NCI-H1436 (cell line): ENCODE measurements at regions not wholly inside any gene's neighbourhood (a gene's known extent, or its start where the extent isn't known, plus 50 kb on each side); places are given as distances from the start of the nearest gene placed in this dataset.
A peak's percentile ranks its signal among the peaks of the same experiment; 100 is the strongest.
"Not testable (repeated sequence)": the region's sequence is repeated elsewhere in the genome, so short reads cannot be mapped to it uniquely, and the experiment has no call there.

Source experiments
- DNase-seq: peaks from one replicate; lab custom pipeline; 2025; lab: John Stamatoyannopoulos, UW

DNA sequence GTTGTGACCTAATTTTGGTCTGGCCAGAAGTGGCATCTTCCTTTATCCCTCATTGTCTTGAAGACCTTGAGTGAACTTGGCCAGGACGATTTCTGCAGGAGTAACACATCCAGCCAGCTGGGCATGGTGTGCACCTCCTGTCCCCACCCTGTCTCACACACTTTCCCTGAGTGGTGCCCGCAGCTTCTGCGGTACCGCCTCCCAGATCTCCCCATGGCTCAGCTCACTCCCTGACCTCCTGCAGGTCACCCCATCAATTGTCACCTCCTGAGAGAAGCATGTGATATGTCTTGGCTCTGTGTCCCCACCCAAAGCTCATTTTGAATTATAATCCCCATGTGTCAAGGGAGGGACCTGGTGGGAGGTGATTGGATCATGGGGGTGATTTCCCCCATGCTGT is 50.2 kb upstream of the TP53I11 start:
- no peak for DNase-seq

DNA sequence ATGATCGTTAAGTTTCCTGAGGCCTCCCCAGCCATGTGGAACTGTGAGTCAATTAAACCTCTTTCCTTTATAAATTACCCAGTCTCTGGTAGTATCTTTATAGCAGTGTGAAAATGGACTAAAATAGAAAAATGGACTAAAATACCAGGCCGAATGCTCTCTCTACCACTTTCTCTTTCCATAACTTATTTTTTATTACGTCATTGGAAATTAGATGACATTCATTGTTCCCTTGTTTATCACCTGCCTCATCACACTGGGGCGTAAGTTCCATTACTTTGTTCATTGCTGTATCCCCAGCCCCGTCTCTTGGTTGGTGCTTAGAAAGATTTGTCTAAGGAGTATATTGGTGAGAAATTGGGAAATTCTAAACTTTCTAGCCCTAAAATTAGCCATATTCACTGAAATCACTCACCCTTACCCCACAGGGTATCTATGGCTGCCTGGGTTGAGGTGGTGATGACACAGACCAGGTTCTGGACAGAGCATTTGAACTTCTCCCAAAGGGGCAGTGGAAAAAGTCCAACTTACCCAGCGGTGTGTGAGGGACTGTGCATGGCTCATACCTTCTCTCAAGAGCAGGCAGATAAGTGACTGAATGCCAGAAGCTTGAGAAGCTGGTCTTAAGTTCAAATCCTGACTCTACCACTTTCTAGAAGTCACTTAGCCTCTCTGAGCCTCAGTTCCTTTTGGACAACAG is 50.9 kb upstream of the TP53I11 start:
- no peak for DNase-seq

DNA sequence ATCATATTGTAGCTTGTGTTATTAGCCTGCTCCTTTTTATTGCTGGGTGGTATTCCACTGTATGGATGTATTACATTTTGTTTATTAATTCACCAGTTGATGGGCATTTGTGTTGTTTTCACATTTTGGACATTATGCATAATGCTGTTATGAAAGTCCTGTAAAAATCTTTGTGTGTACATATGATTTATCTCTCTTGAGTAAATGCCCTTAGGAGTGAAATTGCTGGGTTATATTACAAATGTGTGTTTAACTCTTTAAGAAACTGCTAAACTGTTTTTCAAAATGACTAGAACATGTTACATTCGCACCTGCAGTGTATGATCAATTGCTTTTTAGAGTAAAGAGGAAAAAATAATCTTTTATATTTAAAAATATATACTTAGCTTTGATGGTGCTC is 54.4 kb upstream of the TP53I11 start:
- DNase-seq, result no peak

DNA sequence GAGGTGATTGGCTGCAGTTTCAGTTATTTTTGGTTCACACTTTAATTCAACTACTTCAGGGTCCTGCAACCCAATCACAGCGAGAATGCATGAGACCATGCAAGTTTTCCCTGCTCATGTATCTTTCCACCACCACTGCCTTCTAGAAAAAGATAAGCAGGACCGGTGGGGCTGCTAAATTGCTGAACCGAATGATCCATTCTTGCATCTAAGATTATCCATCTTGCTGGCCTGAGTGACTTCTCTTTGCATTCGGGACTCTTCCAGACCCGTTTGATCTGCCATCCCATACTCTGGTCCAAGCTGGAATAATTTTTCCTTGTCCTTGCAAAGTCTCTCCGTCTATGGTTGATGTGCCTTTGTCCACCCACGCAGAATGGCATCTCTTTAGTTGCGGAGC is 56.3 kb upstream of the TP53I11 start:
- DNase-seq, result no peak

DNA sequence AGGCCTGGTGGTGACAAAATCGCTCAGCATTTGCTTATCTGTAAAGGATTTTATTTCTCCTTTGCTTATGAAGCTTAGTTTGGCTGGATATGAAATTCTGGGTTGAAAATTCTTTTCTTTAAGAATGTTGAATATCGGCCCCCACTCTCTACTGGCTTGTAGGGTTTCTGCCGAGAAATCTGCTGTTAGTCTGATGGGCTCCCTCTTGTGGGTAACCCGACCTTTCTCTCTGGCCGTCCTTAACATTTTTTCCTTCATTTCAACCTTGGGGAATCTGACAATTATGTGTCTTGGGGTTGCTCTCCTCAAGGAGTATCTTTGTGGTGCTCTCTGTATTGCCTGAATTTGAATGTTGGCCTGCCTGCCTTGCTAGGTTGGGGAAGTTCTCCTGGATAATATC is 65.3 kb upstream of the TP53I11 start:
- DNase-seq, result not testable (repeated sequence)

DNA sequence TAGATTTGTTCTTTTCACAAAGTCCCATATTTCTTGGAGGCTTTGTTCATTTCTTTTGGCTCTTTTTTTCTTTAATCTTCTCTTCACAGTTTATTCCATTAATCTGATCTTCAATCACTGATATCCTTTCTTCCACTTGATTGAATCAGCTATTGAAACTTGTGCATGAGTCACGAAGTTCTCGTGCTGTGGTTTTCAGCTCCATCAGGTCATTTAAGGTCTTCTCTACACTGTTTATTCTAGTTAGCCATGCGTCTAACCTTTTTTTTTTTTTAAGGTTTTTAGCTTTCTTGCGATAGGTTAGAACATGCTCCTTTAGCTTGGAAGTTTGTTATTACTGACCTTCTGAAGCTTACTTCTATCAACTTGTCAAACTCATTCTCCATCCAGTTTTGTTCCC is 65.8 kb upstream of the TP53I11 start:
- not testable (repeated sequence) for DNase-seq

DNA sequence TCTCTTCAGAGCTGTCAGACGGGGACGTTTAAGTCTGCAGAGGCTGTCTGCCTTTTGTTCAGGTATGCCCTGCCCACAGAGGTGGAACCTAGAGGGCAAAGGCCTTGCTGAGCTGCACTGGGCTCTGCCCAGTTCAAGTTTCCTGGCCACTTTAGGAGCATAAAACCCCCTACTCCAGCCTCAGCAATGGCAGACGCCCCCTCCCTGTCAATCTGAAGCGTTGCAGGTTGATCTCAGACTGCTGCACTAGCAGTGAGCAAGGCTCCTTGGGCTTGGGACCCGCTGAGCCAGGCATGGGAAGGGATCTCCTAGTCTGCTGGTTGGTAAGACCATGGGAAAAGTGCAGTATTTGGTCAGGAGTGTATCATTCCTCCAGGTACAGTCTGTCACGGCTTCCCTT is 66.6 kb upstream of the TP53I11 start:
- no peak for DNase-seq

DNA sequence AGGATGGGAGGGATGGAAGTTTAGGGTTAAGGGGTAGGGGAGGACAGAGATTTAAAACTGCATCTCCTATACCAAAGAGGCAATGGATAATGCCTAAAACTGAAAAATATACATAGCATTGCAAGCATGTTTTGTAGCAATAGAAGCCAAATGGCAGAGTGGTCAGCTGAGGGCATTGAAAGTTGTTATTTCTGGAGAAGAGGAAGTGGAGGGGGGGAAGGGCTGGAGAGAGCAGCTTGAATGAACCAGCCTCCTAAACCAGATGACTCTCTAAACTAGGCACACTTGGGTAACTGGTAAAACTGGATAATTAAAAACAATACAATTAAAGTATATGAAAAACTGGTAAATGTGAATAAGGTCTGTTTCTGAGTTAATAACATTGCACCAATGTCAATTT is 70.3 kb upstream of the TP53I11 start:
- no peak for DNase-seq

DNA sequence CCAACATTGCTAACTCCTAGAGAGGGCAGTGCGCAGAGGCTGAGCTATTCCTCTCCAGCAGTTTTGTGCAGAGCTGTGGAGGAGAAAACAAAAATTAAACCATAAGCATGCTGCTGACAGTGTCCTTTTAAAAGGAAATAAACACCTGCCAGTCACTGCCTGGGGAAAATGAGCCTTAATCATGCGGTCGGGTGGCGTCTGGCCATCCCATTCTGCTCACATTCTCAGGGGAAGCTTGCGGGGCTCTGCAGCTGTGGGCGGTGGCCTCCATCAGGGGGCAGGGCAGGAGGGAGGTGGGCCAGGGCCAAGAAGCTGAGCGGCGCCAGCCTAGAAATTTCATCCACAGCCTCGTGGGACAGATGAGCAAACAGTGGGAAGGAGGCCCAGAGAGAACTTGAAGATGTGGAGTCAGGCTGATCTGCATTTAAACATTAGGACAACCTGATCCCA is 71.0 kb upstream of the TP53I11 start:
- peak; percentile 56 for DNase-seq

DNA sequence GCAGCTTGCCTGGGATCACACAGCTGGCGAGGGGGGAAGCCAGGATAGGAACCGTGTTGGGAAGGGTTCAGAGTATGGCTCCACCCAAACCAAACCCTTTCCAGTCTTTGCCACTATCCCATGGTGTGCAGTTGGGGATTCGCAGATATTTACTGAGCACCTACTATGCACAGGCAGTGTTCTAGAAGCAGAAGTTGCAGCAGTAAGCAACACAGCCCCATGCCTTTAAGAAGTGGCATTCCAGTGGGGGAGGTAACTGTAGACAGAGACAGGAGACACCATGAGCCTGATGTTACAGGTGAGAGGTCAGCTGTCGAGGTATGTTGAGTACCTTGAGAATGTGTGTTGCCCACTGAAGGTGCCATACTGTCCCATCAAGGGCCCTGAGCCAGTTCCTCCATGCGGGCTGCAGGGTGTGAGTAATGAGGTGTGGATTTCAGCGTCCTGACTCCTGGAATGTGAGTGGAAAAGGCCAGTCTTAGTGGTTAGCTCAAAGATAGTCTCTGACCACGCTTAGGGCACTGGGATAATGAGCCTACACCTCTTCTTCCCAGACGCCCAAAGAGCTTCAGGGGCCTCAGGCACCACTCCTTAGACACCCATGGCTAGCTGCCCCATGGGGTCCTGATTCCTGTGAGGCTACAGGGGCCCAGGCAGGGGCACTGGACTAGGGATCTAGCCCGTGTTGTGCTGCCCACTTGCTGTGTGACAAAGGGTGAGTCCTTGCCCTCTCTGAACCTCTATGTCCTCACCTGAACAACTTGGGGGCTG is 71.8 kb upstream of the TP53I11 start:
- DNase-seq, result no peak

DNA sequence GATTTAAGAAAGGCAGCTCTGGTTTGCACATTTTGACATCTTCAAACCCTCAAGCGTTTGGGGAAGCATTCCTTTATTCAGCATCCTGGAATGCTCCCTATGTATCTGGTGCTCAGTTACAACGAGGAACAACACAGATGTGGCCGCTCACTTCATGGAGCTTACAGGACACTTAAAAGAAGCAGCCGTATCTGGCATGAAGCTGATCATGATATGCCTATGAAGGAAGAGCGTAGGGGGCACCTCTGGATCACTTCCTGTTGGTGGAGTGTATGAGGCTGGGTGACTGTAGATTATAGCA is 72.3 kb upstream of the TP53I11 start:
- no peak for DNase-seq

DNA sequence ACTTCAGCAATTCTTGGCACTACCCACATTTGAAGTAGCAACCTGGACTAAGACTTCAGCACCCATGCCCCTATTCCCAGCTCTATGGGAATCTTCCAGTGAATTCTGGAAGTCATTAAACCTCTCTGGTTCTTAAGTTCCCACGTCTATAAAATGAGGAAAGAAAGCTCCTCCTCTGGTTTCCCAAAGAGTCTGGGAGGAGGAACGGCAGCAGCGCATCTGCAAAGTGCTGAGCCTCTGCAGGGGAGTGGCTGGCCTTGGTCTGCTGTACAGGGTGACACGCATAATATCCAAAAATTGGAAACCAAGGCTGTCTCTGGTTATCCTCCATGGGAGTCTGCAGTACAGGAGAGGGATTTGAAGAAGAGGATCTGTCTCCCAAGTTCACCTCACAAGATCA is 73.6 kb upstream of the TP53I11 start:
- DNase-seq, result no peak

DNA sequence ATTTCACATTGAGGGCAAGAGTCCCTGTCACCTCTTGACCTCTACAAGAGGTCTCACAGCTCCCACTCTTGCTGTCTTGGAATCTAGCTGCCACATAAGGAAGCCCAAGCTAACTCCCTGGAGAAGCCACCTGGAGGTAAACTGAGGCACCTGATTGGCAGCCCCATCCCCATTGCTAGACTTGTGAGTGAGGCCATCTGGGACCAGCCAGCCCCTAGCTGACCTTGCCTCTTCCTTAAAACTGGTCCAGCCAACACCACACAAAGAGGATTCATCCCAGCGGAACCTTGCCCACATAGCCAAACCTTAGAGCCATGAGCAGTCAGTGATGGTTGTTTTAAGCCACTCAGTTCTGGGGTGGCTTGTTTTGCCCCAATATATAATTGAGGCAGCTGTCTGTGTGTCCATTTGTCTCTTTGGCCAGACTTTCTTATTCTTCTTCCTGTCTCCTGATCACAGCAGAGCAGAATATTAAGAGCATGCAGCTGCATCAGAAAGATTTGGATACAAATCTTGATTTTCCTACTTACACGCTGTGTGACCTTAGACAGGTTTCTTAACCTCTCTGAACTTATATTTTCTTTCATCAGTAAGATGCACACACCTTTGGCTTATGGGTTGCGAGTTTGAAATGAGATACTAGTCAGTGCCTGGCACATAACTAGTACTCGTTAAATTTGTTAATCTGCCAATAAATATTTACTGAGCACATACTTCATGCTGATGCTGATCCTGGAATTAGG is 74.3 kb upstream of the TP53I11 start:
- no peak for DNase-seq

DNA sequence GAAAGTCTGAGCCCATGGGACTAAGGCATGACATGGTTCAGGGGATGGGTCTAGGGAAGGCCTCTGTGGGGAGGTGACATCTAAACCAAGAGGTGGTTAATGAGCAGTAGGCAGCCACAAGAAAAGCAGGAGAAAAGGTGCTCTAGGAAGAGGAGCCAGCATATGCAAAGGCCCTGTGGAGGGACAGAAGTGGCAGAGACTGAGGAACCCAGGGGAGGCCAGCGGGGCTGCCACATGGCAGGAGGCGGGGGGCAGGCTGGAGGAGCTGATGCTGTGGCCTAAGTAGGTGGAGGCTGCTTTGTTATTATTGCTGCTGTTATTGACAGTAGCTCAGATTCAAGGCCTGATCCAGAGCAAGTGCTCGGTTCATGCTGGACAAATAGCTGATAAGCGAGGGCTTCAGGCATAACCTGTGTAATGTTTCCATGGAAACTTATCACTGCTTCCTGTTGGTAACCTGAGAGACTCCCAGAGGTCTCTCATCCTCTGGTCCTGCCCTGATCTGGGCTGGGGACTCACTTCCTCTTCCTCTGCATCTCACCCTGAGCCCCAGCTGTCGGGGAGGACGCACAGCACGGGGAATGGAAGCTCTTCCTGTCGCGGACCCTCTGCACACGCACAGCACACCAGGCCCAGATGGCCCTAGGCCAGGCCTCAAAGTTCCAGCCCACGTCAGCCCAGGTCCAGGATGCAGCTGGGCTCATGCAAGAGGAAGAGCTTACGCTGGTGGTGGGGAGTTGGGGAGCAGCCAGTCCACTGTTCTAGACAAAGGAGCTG is 75.2 kb upstream of the TP53I11 start:
- peak; percentile 42 for DNase-seq

DNA sequence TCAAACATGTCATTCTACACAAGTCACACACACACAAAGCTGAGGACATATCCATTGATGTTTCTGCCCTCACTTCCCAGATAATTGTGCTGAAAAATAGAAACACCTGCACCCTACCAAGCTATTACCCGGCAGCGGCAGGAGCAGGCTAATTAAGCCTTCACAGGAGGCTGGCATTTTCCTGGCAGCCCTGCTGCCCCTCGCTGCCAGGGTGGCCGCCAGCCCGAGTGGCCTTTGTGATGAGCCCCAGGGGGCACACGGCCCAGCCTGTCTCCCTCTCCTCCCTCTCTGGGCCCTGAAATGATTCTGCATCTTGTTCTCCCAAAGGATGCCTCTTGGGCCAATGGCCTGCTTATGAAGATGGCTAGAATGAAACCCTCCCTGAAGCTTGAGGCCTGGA is 76.2 kb upstream of the TP53I11 start:
- peak; percentile 39 for DNase-seq

DNA sequence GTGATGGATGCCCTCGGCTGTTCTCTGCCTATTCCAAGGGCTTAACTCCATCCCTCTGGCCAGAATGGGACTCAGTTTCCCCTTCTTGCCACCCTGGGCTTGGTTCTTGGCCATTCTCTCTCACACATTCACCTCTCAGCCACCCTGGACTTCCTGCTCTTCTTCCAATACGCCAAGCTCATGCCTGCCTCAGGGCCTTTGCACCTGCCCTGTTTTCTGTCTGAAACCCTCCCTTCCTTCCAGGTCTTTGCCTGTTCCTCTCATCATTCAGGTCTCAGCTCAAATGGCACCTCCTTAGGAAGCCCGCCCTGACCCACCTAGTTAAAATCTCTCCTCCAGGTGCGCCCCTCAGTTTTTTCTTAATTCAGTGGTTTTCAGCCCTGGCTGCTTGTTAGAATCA is 76.6 kb upstream of the TP53I11 start:
- no peak for DNase-seq

DNA sequence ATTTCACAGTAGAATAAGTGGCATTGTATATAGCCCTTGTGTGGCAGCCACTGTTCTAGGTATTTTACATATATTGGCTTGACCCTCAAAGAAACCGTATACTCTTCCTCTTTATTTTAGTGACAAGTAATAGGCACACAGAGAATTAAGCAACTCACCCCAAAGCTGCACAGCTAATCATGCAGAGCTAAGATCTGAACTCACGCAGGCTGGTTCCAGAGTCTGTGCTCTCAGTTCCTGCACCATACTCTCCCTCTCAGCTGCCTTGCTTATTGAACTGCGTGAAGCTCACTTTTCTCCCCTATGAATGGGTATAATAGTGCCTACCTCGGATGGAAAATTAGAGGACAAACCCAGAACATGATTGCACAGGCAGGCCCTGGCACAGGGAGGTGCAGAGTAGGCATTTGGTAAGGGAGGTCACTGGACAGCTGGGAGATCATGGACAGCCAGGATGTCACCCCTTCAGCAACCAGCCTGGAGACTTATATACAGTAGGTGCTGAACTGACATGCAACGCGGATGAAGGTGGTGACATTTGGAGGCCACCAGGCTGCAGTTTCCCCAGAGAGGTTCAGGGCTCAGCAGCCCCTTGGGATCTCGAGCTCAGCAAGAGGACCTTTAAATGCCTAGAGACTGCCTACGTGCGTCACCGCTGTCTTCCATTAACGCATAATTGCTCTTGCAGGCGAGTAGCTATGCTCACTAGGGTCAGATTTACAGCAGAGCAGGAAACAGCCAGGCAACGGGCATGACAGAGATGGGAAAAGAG is 78.4 kb upstream of the TP53I11 start:
- peak; percentile 93 for DNase-seq

DNA sequence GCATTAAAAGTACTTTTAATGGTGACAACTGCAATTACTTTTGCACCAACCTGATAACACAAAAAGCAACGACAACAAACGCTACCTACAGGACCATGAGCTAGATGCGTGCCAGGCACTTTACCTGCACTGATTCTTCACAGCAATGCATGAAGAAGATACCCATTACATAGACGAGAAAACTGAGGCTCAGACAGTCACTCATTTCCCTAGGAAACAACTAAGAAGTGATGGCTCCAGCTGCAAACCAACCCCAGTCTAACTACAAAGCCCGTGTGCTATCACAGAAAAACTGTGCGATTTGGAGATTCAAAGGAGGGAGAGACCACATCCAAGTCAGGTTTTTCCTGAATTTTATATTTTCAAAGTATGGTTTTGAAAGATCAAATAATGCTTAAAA is 80.1 kb upstream of the TP53I11 start:
- no peak for DNase-seq

DNA sequence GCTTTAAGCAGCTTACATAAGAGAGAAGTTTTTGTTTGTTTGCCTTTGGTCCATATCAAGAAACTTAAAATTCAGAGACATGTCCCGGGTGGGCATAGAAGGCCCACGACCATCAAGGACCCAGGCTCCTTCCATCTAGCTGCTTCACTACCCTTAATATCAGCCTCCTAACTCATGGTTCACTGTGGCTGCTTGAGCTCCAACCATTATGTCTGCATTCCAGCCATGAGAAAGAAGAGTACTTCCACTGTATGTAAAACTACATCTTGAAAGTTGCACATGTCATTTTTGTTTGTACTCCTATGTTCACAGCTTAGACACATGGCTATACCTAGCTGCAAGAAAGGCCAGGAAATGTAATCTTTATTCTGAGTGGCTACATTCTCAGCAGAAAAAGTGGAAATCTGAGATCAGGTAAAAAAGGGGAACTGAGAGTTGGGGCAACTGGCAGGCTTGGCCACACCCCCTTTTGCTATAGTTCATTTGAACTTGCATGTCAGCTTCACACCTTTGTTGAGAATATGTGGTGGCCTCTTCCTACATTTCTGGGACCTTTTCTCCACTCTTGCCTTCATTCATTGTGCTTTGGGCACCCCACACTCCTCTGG is 81.3 kb upstream of the TP53I11 start:
- DNase-seq, result no peak

DNA sequence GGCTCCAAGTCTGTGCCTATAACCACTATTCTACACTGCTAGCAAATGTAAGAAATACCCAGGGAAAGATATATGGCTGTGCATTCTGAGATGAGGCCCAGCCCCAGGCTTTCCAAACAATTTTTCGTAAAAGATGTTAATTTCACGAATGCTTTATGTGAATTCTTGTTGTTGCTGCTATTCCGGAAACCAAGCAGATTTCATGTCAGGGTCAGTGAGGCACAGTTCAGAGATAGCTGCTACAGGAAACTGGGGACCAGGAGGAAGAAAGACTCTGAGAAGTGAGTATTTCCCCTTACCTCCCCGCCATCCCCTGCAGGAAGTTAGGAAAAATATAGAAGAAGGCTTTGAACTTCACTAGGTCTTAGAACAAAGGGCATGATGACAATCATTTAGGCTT is 84.7 kb upstream of the TP53I11 start:
- no peak for DNase-seq

DNA sequence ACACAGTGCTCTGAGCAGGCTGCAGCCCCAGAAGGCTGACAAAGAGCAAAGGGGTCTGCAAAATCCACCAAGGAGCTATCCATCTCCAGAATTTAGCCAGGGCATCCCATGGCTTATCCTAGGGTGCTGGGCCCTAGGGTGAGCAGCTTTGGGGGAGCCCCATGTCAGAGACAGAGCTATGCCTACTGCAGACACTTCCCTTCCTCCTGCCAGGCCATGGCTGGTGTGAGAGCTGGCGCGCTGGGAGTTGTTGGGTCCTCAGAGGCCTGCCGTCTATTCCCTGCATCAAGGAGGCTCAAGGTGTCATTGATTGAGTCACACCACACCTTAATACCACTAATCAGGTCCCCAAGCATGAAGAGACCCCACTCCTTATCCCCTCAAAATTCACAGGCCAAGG is 85.3 kb upstream of the TP53I11 start:
- DNase-seq, result no peak
